ENCODE measurements at regions not wholly inside any gene's neighbourhood (a gene's known extent, or its start where the extent isn't known, plus 50 kb on each side); places are given as distances from the start of the nearest gene placed in this dataset.
"Not testable (repeated sequence)": the region's sequence is repeated elsewhere in the genome, so short reads cannot be mapped to it uniquely, and the experiment has no call there.

- not testable (repeated sequence) for H3K9me3 ChIP-seq (ENCODE audit: control insufficient read depth, insufficient read depth, low read length); DNase-seq (ENCODE audit: low read depth, low spot score); H3K36me3 ChIP-seq (ENCODE audit: control insufficient read depth, insufficient read depth, low read length); H3K27ac ChIP-seq (ENCODE audit: low read length); H3K4me1 ChIP-seq (ENCODE audit: control insufficient read depth, insufficient read depth, low read length); H3K4me3 ChIP-seq (ENCODE audit: low read length); H3K27me3 ChIP-seq (ENCODE audit: control insufficient read depth, insufficient read depth, low read length)
- no CpG with 5 or more reads among the region's 8 CpGs for whole genome bisulfite sequencing (ENCODE audit: insufficient coverage, insufficient read length)
Observed at GRCh38 chr15:24300804-24301368, 374.7 kb upstream of the NPAP1 start.

- H3K9me3 ChIP-seq (ENCODE audit: control insufficient read depth, insufficient read depth, low read length), result not testable (repeated sequence)
- WGBS (ENCODE audit: insufficient coverage, insufficient read length), result no CpG with 5 or more reads among the region's 1 CpG
Observed at GRCh38 chr15:24301999-24302398, 373.6 kb upstream of the NPAP1 start.

GRCh38 chr15:24304747-24305146 lies 370.8 kb upstream of the NPAP1 start:
- WGBS (ENCODE audit: insufficient coverage, insufficient read length), result no CpG with 5 or more reads among the region's 2 CpGs
- H3K4me3 ChIP-seq (ENCODE audit: low read length); H3K9me3 ChIP-seq (ENCODE audit: control insufficient read depth, insufficient read depth, low read length); H3K27me3 ChIP-seq (ENCODE audit: control insufficient read depth, insufficient read depth, low read length); H3K4me1 ChIP-seq (ENCODE audit: control insufficient read depth, insufficient read depth, low read length); H3K36me3 ChIP-seq (ENCODE audit: control insufficient read depth, insufficient read depth, low read length); H3K27ac ChIP-seq (ENCODE audit: low read length); DNase-seq (ENCODE audit: low read depth, low spot score): not testable (repeated sequence)

More at GRCh38 chr15:24301999-24302398, 373.6 kb upstream of the NPAP1 start:
- H3K4me1 ChIP-seq (ENCODE audit: control insufficient read depth, insufficient read depth, low read length); DNase-seq (ENCODE audit: low read depth, low spot score); H3K27ac ChIP-seq (ENCODE audit: low read length); H3K36me3 ChIP-seq (ENCODE audit: control insufficient read depth, insufficient read depth, low read length); H3K4me3 ChIP-seq (ENCODE audit: low read length); H3K27me3 ChIP-seq (ENCODE audit: control insufficient read depth, insufficient read depth, low read length): not testable (repeated sequence)

DNA sequence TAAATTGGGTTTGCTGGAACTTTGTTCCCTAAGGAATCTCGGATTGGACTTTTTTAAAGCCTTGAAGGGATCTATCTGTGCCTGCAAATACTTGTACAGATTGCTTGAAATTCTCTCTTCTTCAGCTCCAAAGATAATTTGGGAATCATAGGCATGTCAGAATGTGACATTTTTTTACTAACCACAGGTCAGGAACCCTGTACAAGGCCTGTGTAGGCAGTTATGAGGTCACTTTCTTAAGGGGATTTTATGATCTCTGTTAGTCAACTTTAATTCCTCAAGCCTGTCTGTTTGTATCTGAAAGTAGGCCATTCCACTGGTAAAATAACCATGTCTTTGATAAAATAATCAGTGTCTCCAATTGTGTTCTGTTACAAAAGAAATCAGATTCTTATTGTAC lies 369.9 kb upstream of the NPAP1 start:
- no CpG with 5 or more reads among the region's 1 CpG for WGBS (ENCODE audit: insufficient coverage, insufficient read length)
- not testable (repeated sequence) for DNase-seq (ENCODE audit: low read depth, low spot score)

DNA sequence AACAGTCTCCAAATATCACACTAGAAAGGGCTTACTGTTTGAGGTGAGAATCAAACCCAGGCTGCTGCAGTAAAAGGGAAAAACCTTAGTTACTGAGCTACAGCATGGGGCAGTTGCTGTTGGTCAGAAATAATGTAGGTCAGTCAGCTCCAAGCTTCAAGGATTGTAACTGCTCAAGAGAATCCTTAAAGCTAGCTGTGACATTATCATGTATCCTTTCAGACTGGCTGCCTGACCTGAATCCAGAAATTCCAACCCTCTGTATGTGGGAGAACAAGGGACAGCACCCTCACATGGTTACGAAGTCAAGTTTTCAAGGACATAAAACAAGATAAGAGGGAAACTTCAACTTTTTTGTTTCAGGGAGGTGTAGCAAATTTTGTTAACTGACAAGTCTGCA lies 365.9 kb upstream of the NPAP1 start:
- not testable (repeated sequence) for H3K36me3 ChIP-seq (ENCODE audit: control insufficient read depth, insufficient read depth, low read length); H3K4me1 ChIP-seq (ENCODE audit: control insufficient read depth, insufficient read depth, low read length); H3K9me3 ChIP-seq (ENCODE audit: control insufficient read depth, insufficient read depth, low read length); H3K27ac ChIP-seq (ENCODE audit: low read length); DNase-seq (ENCODE audit: low read depth, low spot score); H3K27me3 ChIP-seq (ENCODE audit: control insufficient read depth, insufficient read depth, low read length); H3K4me3 ChIP-seq (ENCODE audit: low read length)
- no CpG with 5 or more reads among the region's 1 CpG for WGBS (ENCODE audit: insufficient coverage, insufficient read length)

More for the DNA sequence above, 369.9 kb upstream of the NPAP1 start:
- H3K4me3 ChIP-seq (ENCODE audit: low read length); H3K36me3 ChIP-seq (ENCODE audit: control insufficient read depth, insufficient read depth, low read length); H3K9me3 ChIP-seq (ENCODE audit: control insufficient read depth, insufficient read depth, low read length); H3K4me1 ChIP-seq (ENCODE audit: control insufficient read depth, insufficient read depth, low read length); H3K27me3 ChIP-seq (ENCODE audit: control insufficient read depth, insufficient read depth, low read length); H3K27ac ChIP-seq (ENCODE audit: low read length): not testable (repeated sequence)

DNA sequence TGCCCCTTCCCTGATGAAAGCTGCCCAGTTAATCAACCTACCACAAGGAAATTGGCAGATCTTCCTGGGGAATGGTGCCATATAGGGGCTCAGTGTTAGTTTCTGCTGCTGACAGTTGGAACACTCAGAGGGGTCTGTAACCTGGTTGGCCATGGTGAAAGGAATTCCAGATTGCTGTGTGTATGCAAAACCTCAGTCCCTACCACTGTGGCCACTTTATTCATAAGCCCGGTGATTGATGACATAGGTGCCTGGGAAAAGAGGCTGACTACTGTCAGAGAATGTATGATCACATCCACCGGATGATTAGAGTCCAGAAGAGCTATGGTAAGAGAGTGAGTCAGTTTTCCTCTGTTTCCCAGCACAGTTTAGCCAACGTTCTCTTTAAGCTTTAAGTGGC lies 363.9 kb upstream of the NPAP1 start:
- not testable (repeated sequence) for DNase-seq (ENCODE audit: low read depth, low spot score); H3K4me3 ChIP-seq (ENCODE audit: low read length)
- WGBS (ENCODE audit: insufficient coverage, insufficient read length), result no CpG with 5 or more reads among the region's 3 CpGs

DNA sequence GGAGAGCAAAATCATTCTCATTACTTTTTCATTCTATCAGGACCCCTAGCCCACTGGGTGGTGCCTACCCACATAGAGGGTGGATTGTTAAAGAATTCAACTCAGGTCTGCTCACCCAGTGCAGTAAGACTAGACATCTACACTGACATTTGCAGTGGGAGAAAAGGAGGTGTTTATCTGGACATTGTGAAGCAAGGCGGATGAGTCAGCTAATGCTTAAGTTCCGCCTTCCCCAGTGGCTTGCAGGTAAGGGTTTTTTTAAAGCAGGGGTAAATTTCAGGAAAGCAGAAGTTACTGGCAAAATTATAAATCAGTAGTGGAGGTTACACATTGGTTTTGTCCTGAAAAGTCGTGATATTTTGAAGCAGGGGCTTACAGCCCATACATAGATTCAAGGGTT lies 359.2 kb upstream of the NPAP1 start:
- H3K9me3 ChIP-seq (ENCODE audit: control insufficient read depth, insufficient read depth, low read length); H3K4me1 ChIP-seq (ENCODE audit: control insufficient read depth, insufficient read depth, low read length); H3K27me3 ChIP-seq (ENCODE audit: control insufficient read depth, insufficient read depth, low read length); H3K36me3 ChIP-seq (ENCODE audit: control insufficient read depth, insufficient read depth, low read length); H3K4me3 ChIP-seq (ENCODE audit: low read length); DNase-seq (ENCODE audit: low read depth, low spot score); H3K27ac ChIP-seq (ENCODE audit: low read length): not testable (repeated sequence)
- WGBS (ENCODE audit: insufficient coverage, insufficient read length), result no CpG with 5 or more reads among the region's 3 CpGs

More for the DNA sequence above, 363.9 kb upstream of the NPAP1 start:
- H3K27ac ChIP-seq (ENCODE audit: low read length); H3K36me3 ChIP-seq (ENCODE audit: control insufficient read depth, insufficient read depth, low read length); H3K9me3 ChIP-seq (ENCODE audit: control insufficient read depth, insufficient read depth, low read length); H3K4me1 ChIP-seq (ENCODE audit: control insufficient read depth, insufficient read depth, low read length); H3K27me3 ChIP-seq (ENCODE audit: control insufficient read depth, insufficient read depth, low read length): not testable (repeated sequence)

DNA sequence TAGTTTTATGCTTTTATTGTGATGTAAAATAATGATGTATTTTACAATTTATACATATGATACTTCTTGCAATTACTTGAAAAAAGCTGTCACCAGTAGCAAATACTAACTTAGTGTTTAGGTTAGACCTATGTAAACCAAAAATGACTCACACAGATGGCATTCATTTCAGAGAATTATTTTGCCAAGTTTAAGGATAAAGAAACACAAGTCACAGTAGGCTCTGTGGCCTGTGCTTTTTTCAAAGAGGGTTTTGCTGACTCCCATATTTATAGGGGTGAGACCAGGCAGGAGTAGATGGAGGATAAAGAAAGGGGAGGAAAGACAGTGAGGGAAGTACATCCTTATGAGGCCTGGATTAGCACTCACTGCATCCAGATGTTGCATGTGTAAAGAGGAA lies 356.6 kb upstream of the NPAP1 start:
- Histone ChIP-seq H3K4me1 (ENCODE audit: control insufficient read depth, insufficient read depth, low read length) (no peaks in the 10 kb centered on the region), H3K36me3 (ENCODE audit: control insufficient read depth, insufficient read depth, low read length) (no peaks in the 10 kb centered on the region), H3K27me3 (ENCODE audit: control insufficient read depth, insufficient read depth, low read length) (no peaks in the 10 kb centered on the region), H3K4me3 (ENCODE audit: low read length) (no peak overlapping the region), H3K27ac (ENCODE audit: low read length) (no peak overlapping the region), H3K9me3 (ENCODE audit: control insufficient read depth, insufficient read depth, low read length) (no peaks in the 10 kb centered on the region)
- DNase-seq (ENCODE audit: low read depth, low spot score), result no peak

- H3K9me3 ChIP-seq (ENCODE audit: control insufficient read depth, insufficient read depth, low read length); H3K36me3 ChIP-seq (ENCODE audit: control insufficient read depth, insufficient read depth, low read length); H3K4me3 ChIP-seq (ENCODE audit: low read length); DNase-seq (ENCODE audit: low read depth, low spot score); H3K4me1 ChIP-seq (ENCODE audit: control insufficient read depth, insufficient read depth, low read length); H3K27ac ChIP-seq (ENCODE audit: low read length); H3K27me3 ChIP-seq (ENCODE audit: control insufficient read depth, insufficient read depth, low read length): not testable (repeated sequence)
- no CpG with 5 or more reads among the region's 5 CpGs for WGBS (ENCODE audit: insufficient coverage, insufficient read length)
Observed at GRCh38 chr15:24324096-24324495, 351.5 kb upstream of the NPAP1 start.

GRCh38 chr15:24326513-24326912 lies 349.1 kb upstream of the NPAP1 start:
- not testable (repeated sequence) for H3K4me3 ChIP-seq (ENCODE audit: low read length); H3K27me3 ChIP-seq (ENCODE audit: control insufficient read depth, insufficient read depth, low read length); H3K27ac ChIP-seq (ENCODE audit: low read length); DNase-seq (ENCODE audit: low read depth, low spot score); H3K9me3 ChIP-seq (ENCODE audit: control insufficient read depth, insufficient read depth, low read length); H3K4me1 ChIP-seq (ENCODE audit: control insufficient read depth, insufficient read depth, low read length); H3K36me3 ChIP-seq (ENCODE audit: control insufficient read depth, insufficient read depth, low read length)
- WGBS (ENCODE audit: insufficient coverage, insufficient read length), result no CpG with 5 or more reads among the region's 1 CpG

DNA sequence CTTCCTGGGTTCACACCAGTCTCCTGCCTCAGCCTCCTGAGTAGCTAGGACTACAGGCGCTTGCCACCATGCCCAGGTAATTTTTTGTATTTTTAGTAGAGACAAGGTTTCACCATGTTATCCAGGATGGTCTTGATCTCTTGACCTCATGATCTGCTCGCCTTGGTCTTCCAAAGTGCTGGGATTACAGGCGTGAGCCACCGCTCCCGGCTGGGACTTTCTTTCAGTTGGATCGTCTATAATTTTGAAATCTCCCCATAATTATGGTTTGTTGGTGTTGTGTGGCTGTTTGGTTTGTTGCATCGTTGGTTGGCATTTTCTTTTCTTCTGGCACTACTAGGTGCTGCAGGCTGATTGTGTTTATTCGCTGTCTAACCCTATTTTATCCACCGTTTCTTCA lies 343.6 kb upstream of the NPAP1 start:
- H3K36me3 ChIP-seq (ENCODE audit: control insufficient read depth, insufficient read depth, low read length); H3K4me3 ChIP-seq (ENCODE audit: low read length); H3K4me1 ChIP-seq (ENCODE audit: control insufficient read depth, insufficient read depth, low read length); H3K27me3 ChIP-seq (ENCODE audit: control insufficient read depth, insufficient read depth, low read length); DNase-seq (ENCODE audit: low read depth, low spot score); H3K27ac ChIP-seq (ENCODE audit: low read length); H3K9me3 ChIP-seq (ENCODE audit: control insufficient read depth, insufficient read depth, low read length): not testable (repeated sequence)
- WGBS (ENCODE audit: insufficient coverage, insufficient read length), result no CpG with 5 or more reads among the region's 9 CpGs

Measured in iPS DF 6.9 (cell line).